HG02840 (cell line): ENCODE measurements at regions not wholly inside any gene's neighbourhood (a gene's known extent, or its start where the extent isn't known, plus 50 kb on each side); places are given as distances from the start of the nearest gene placed in this dataset.
A peak's percentile ranks its signal among the peaks of the same experiment; 100 is the strongest.
"Not testable (repeated sequence)": the region's sequence is repeated elsewhere in the genome, so short reads cannot be mapped to it uniquely, and the experiment has no call there.

Experiments used
- ATAC-seq: cut with Tn5 transposase; IDR thresholded peaks from one replicate; pipeline ENCODE4 v1.9.1; 2021; ENCODE audit warnings: mild to moderate bottlenecking, moderate library complexity, moderate number of reproducible peaks; ENCODE audit not compliant: unreplicated experiment, low FRiP score

- ATAC-seq, result not testable (repeated sequence)
Observed at GRCh38 chr6:121955401-121955800, 444.1 kb upstream of the HSF2 start.

- no peak for ATAC-seq
Observed at GRCh38 chr6:121956782-121957181, 442.7 kb upstream of the HSF2 start.

DNA sequence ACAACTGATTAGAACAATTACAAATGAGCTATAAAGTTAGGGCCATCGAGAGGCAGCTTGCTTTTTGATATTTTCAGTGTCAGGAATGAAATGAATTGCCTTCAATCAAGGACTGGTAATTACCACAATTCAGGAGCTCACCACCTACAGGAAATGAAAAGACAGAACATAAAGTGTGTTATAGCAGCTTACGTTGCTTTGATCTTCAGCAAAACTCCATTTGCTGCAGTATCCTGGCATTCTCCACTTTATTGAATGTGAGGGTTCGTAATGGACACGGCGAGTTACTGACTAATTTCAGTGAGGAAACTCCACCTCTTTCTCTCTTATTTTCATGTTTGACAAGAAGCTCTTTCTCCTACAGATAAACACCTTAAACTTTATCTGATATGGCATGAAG, 440.0 kb upstream of the HSF2 start:
- ATAC-seq, result no peak

DNA sequence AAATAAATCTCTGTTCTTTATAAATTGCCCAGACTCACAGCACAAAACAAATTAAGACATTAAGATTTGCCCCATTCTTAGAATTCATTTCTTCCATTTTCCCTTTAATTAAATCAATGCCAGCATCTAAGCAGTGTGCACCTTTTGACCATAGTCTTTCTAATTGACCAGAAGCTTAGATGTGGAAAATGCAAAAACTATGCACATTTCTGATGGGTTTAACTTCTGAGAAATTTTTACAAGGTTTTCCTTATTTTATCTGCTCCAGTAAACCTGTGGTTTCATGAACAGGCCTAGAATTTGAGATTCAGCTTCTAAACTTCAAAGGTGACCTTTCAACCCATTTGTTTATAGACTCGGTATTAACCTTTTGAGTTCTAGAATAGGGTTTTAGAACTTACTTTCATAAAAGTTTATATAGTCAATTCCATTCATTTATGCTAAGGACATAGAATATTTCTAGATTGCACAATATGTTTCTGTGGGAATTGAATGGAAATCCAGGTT, 437.8 kb upstream of the HSF2 start:
- ATAC-seq, result no peak

GRCh38 chr6:121963826-121964225, 435.6 kb upstream of the HSF2 start:
- no peak for ATAC-seq

DNA sequence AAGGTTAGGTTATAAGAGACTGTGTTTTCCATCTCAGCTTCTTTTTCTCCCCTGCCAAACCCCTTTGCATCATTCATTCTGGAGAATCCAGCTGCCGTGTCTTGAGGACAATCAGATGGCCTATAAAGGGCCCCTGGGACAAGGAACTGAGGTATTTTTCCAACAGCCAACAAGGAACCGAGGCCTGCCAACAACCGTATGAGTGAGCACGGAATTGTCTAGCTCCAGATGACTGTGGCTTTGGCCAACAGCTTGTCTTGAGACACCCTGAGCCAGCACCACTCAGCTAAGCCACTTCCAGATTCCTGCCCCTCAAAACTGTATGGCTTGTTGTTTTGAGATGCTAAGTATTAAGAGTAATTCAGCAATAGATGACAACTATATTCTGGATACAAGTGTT, 433.7 kb upstream of the HSF2 start:
- no peak for ATAC-seq

DNA sequence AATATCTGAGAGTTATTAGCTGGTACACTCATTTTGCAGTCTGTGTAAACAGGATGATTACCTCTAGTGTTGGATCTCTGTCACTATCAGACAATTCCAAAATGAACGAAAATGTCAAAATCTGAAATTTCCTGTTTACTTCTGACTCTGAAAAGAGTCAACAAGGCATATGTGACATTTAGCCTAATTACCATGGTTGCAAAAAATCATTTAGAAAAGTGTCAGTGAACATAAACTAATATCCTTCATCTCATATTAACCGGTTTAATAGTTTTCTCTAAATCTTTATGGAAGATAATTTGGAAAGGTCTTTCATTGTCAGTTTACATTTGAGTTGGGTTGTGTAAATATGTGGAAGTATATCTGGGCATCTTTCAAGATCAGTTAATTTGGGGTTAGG, 431.8 kb upstream of the HSF2 start:
- no peak for ATAC-seq

DNA sequence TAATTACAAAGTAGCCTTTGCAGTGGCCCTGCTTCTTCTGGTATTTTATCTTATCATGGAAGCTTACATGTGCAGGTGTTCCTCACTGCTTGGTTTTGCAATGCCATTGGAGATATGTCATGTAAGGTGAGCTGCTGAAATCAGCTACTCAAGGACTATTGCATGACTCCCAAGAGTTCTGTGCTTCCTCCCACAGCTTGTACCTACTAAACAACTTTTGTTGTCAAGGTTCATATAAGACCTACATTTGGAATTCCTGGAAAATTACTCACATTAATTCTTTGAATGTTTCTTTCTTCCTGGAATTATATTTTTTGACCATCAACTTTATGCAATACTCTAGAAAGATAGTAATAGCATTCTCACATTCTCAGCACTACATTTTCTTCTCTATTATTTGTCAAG, 427.5 kb upstream of the HSF2 start:
- ATAC-seq, result no peak

GRCh38 chr6:121984956-121985355, 414.5 kb upstream of the HSF2 start:
- no peak for ATAC-seq

DNA sequence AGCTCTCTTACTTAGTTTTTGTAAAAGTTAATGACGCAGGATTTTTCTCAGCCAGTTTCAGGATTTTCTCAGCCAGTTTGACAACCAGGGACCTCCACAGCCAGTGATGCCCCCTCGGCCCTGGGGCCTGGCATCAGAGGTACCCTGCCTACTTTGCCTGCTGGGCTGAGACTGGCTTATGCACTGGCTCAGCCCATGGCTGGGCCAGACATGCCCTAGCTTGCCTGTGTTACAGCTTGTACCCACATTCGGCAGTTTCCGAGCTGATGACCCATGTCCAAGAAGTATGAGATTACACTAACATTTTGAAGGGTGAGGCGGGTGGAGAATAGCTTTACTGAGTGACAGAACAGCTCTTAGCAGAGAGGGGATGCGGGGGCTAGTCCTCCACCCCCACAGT, 406.1 kb upstream of the HSF2 start:
- ATAC-seq, result no peak

GRCh38 chr6:121994919-121995318, 404.5 kb upstream of the HSF2 start:
- ATAC-seq, result no peak

DNA sequence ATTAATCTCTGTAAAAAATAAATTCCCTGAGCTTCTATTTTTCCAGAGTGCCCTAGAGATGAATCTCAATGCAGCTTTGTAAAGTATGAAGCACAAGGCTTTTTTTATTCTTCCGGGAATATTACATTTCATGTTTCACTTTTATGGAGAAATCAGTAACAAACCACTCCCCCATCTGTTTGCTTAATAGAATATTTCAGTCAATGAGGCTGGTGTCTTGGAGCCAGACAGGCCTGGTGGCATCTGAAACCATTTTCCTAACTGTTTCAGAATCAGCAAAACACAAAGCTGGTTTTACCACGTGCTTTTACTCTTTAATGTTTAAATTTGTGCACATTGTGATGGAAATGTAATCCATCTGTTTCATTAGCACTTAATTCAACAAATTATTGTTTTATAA, 400.8 kb upstream of the HSF2 start:
- no peak for ATAC-seq

DNA sequence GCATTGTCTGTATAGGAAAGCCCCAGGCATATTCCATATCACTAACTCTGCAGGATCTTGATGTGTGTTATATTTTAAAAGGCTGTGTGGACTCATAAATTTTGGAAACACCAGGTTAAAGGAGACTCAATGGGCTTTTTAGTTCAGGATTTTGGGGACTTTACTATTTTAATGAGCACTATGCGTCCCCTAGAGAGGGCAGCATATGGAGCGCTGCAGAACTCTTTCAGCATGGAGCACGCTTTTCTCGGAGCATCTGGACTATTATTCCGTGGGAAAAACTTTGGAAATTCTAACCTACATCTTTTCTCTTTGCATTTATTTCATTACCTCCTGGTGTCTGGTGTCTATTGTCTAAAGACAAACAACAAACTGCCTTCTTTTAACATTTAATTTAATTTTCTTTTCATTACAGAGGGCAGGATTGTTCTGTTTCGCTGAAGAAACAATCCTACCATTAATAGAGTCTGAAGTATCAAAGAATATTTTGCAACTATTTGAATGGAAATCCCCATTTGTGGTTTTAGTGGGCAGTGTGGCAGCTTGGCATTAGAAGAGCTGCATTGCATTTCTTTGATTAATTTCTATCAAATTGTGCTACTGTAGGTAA, 399.9 kb upstream of the HSF2 start:
- ATAC-seq, result no peak

DNA sequence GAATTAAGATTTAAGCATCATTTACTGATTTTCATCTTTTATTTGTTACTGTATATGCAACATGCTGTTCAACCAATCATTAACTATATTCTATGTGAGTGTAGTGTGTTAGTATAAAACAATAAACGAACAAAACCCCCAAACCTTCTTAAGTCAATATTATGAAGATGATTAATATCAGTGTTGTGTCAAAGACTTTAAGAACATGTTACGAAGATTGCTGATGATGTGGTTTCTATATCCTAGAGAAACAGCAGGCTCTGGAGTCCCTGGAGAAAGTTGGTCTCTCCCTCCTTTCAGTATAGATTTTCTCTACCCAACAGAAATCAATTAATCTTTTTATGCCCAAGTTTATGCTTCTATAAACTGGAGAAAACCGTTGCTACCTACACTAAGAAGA, 393.8 kb upstream of the HSF2 start:
- ATAC-seq, result no peak

GRCh38 chr6:122007339-122007738, 392.1 kb upstream of the HSF2 start:
- no peak for ATAC-seq

DNA sequence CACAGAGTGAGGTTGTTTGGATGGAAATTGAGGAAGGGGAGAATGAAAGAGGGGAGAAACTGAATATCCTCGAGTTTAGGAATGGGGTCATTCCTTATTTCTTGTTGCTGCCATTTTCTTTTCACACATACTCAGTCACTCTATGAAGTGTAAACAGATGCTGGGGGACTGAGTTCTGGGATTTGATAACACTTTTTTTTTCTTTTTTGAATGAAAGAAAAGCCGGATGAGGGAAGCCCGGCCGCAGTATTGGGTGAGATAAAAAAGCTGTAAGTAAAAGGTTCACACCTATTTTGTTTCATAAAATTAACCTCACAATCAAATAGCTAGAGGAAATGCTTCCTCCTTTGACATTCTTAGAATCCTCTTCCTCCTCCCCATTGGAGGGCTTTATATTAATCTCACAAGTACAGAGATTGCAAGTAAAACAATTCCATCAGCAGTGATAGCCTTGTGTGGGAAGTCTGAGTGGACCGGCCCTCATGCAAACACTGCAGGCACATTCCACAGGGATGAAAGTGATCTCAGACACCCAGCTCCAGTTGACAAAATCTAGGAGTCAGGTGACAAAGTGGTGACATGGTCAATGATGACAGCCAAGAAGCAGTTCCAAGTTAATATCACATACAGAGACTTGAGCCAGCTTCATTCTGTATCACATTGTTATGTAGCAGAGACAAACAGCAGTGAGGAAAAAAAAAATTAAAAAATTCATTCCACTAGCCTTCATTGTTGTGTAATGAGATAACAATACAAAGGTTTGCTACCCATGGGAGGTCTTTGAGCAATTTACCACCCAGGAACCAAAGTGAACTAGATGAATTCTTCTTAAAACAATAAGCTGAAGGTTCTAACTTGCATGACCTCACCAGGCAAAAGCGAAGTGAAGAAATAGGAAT, 391.1 kb upstream of the HSF2 start:
- ATAC-seq, result no peak

- ATAC-seq, result no peak
Observed at GRCh38 chr6:122009000-122009350, 390.5 kb upstream of the HSF2 start.

- ATAC-seq, result no peak
Observed at GRCh38 chr6:122012578-122012977, 386.9 kb upstream of the HSF2 start.

DNA sequence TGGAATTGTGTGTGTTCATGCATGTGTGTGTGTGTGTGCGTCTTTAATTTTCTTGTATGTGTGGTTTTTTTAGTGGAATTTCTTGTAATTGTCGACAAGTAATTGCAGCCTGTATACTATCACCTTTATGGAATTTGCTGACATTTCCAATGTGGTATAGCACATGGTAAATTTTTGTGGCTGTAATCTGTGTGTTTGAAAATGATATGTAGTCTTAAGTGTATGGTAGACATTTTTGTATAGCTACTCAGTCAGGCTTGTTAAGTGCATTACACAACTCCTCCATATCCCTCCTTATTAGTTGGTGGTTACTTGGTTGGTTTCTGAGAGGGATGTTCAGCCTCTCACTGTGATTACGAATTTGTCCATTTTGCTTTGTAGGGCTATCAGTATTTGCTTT, 384.5 kb upstream of the HSF2 start:
- no peak for ATAC-seq

- peak; percentile 94 for ATAC-seq
Observed at GRCh38 chr6:122020588-122021264, 378.7 kb upstream of the HSF2 start.

DNA sequence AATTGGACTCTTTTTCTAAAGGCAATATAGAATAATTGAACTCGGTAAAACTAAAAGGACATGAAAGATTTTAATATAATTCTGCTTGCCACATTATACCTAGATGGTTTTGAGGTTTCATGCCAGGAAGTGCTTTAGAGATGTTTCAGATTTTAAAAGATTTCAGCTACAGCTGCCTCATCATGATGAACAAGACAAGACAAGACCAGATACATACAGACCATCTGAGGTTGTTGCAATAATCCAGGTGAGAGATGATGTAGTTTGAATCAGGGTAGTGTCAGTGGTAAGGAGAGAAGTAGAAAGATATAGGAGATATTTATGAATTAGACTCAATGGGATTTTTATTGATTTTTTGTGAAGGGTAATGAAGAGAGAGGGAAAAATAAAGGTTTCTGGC, 374.3 kb upstream of the HSF2 start:
- no peak for ATAC-seq
